ENCODE measurements at regions not wholly inside any gene's neighbourhood (a gene's known extent, or its start where the extent isn't known, plus 50 kb on each side); places are given as distances from the start of the nearest gene placed in this dataset.
"Not testable (repeated sequence)": the region's sequence is repeated elsewhere in the genome, so short reads cannot be mapped to it uniquely, and the experiment has no call there.

GRCh38 chr10:3936422-3937040 lies 151.5 kb upstream of the KLF6 start:
- no peak for DNase-seq

- DNase-seq = no peak
These were observed 150.9 kb upstream of the KLF6 start for GRCh38 chr10:3935933-3936359.

GRCh38 chr10:3935141-3935540 lies 150.1 kb upstream of the KLF6 start:
- DNase-seq = no peak

- no peak for DNase-seq
These were observed 148.7 kb upstream of the KLF6 start for GRCh38 chr10:3933733-3934132.

- no peak for DNase-seq
These were observed 147.8 kb upstream of the KLF6 start for GRCh38 chr10:3932597-3933375.

- DNase-seq = no peak
These were observed 146.9 kb upstream of the KLF6 start for GRCh38 chr10:3931901-3932300.

GRCh38 chr10:3931224-3931623 lies 146.2 kb upstream of the KLF6 start:
- DNase-seq = no peak

GRCh38 chr10:3928569-3928968 lies 143.6 kb upstream of the KLF6 start:
- DNase-seq = no peak

GRCh38 chr10:3928078-3928477 lies 143.1 kb upstream of the KLF6 start:
- DNase-seq = no peak

- no peak for DNase-seq
These were observed 141.9 kb upstream of the KLF6 start for GRCh38 chr10:3926675-3927525.

GRCh38 chr10:3926258-3926657 lies 141.2 kb upstream of the KLF6 start:
- DNase-seq = no peak

- DNase-seq = no peak
These were observed 140.2 kb upstream of the KLF6 start for GRCh38 chr10:3925184-3925583.

- no peak for DNase-seq
These were observed 139.3 kb upstream of the KLF6 start for GRCh38 chr10:3924344-3924743.

- no peak for DNase-seq
These were observed 138.0 kb upstream of the KLF6 start for GRCh38 chr10:3923033-3923432.

GRCh38 chr10:3919709-3920308 lies 134.8 kb upstream of the KLF6 start:
- no peak for DNase-seq

- not testable (repeated sequence) for DNase-seq
These were observed 132.4 kb upstream of the KLF6 start for GRCh38 chr10:3917392-3917791.

GRCh38 chr10:3914733-3915132 lies 129.7 kb upstream of the KLF6 start:
- DNase-seq = no peak

- no peak for DNase-seq
These were observed 126.9 kb upstream of the KLF6 start for GRCh38 chr10:3911713-3912442.

GRCh38 chr10:3911241-3911640 lies 126.2 kb upstream of the KLF6 start:
- DNase-seq = no peak

GRCh38 chr10:3909339-3909738 lies 124.3 kb upstream of the KLF6 start:
- no peak for DNase-seq

- no peak for DNase-seq
These were observed 123.2 kb upstream of the KLF6 start for GRCh38 chr10:3908183-3908582.

GRCh38 chr10:3907514-3907913 lies 122.5 kb upstream of the KLF6 start:
- DNase-seq = no peak
